GM11168 (cell line): ENCODE measurements at regions not wholly inside any gene's neighbourhood (a gene's known extent, or its start where the extent isn't known, plus 50 kb on each side); places are given as distances from the start of the nearest gene placed in this dataset.

ENCODE experiments used
- in situ Hi-C: fragments of 300-500 bp; cut with MboI; formaldehyde crosslinking; loops from one replicate; pipeline ENCODE4 v1.12.0; 2022; ENCODE audit warnings: low sequenced_read_pairs; ENCODE audit not compliant: unreplicated experiment

- in situ Hi-C loops = no loop called here
Observed at GRCh38 chr5:4954048-4954447, 186.1 kb upstream of the ADAMTS16 start.

- in situ Hi-C loops = no loop called here
Observed at GRCh38 chr5:4963265-4963664, 176.9 kb upstream of the ADAMTS16 start.

- in situ Hi-C loops = no loop called here
Observed at GRCh38 chr5:4969351-4969750, 170.8 kb upstream of the ADAMTS16 start.

GRCh38 chr5:4970171-4970570 lies 170.0 kb upstream of the ADAMTS16 start:
- in situ Hi-C loops = no loop called here

- in situ Hi-C loops = no loop called here
Observed at GRCh38 chr5:4976902-4977301, 163.2 kb upstream of the ADAMTS16 start.

- in situ Hi-C loops = no loop called here
Observed at GRCh38 chr5:4977416-4978110, 162.6 kb upstream of the ADAMTS16 start.

- in situ Hi-C loops = no loop called here
Observed at GRCh38 chr5:4980201-4980600, 159.9 kb upstream of the ADAMTS16 start.

- in situ Hi-C loops = no loop called here
Observed at GRCh38 chr5:4981608-4982007, 158.5 kb upstream of the ADAMTS16 start.

- in situ Hi-C loops = no loop called here
Observed at GRCh38 chr5:4983701-4984100, 156.4 kb upstream of the ADAMTS16 start.

GRCh38 chr5:4984461-4984860 lies 155.7 kb upstream of the ADAMTS16 start:
- in situ Hi-C loops = no loop called here

- in situ Hi-C loops = no loop called here
Observed at GRCh38 chr5:4987431-4987830, 152.7 kb upstream of the ADAMTS16 start.

GRCh38 chr5:4989118-4989517 lies 151.0 kb upstream of the ADAMTS16 start:
- in situ Hi-C loops = no loop called here

- in situ Hi-C loops = no loop called here
Observed at GRCh38 chr5:4990017-4990416, 150.1 kb upstream of the ADAMTS16 start.

- in situ Hi-C loops = no loop called here
Observed at GRCh38 chr5:4990462-4990861, 149.7 kb upstream of the ADAMTS16 start.

GRCh38 chr5:4991925-4992324 lies 148.2 kb upstream of the ADAMTS16 start:
- in situ Hi-C loops = no loop called here

GRCh38 chr5:4995014-4995413 lies 145.1 kb upstream of the ADAMTS16 start:
- in situ Hi-C loops = no loop called here

GRCh38 chr5:5005353-5005752 lies 134.8 kb upstream of the ADAMTS16 start:
- in situ Hi-C loops = no loop called here

GRCh38 chr5:5006548-5006947 lies 133.6 kb upstream of the ADAMTS16 start:
- in situ Hi-C loops = no loop called here

GRCh38 chr5:5009240-5009639 lies 130.9 kb upstream of the ADAMTS16 start:
- in situ Hi-C loops = no loop called here

- in situ Hi-C loops = no loop called here
Observed at GRCh38 chr5:5011151-5011550, 129.0 kb upstream of the ADAMTS16 start.

- in situ Hi-C loops = no loop called here
Observed at GRCh38 chr5:5014586-5015235, 125.4 kb upstream of the ADAMTS16 start.
